Choroid plexus epithelial cell (primary cell): ENCODE measurements at regions not wholly inside any gene's neighbourhood (a gene's known extent, or its start where the extent isn't known, plus 50 kb on each side); places are given as distances from the start of the nearest gene placed in this dataset.
"Not testable (repeated sequence)": the region's sequence is repeated elsewhere in the genome, so short reads cannot be mapped to it uniquely, and the experiment has no call there.

Experiments
- DNase-seq: peaks from one replicate; pipeline ENCODE4 v3.0.0-alpha.2; 2010; ENCODE audit warnings: low read depth
- H3K4me3 ChIP-seq: 2 replicates; pipeline ENCODE4 v1.5.1; 2011; ENCODE audit warnings: low read depth, mild to moderate bottlenecking, control low read depth, low read length, moderate library complexity
- CTCF ChIP-seq: conservative IDR thresholded peaks from 2 replicates; pipeline ENCODE4 v1.5.1; 2011; ENCODE audit warnings: low read depth, mild to moderate bottlenecking, control low read depth, inconsistent platforms, low read length, moderate library complexity

- H3K4me3 ChIP-seq, result no peak overlapping the region
- no peak for DNase-seq
- TF ChIP-seq CTCF, result no peak
These were observed 159.5 kb upstream of the AUTS2 start for GRCh38 chr7:69438584-69439412.

GRCh38 chr7:69439636-69440325, 158.5 kb upstream of the AUTS2 start:
- TF ChIP-seq CTCF, result no peak
- no peak for DNase-seq
- no peak overlapping the region for H3K4me3 ChIP-seq

GRCh38 chr7:69440976-69441375, 157.3 kb upstream of the AUTS2 start:
- no peak for TF ChIP-seq CTCF
- DNase-seq, result no peak
- no peak overlapping the region for H3K4me3 ChIP-seq

GRCh38 chr7:69443136-69443535, 155.1 kb upstream of the AUTS2 start:
- no peak for TF ChIP-seq CTCF
- DNase-seq, result no peak
- no peak overlapping the region for H3K4me3 ChIP-seq

- no peak for TF ChIP-seq CTCF
- no peak for DNase-seq
- H3K4me3 ChIP-seq, result no peak overlapping the region
These were observed 152.7 kb upstream of the AUTS2 start for GRCh38 chr7:69445541-69445940.

GRCh38 chr7:69446213-69446612, 152.1 kb upstream of the AUTS2 start:
- DNase-seq, H3K4me3 ChIP-seq: not testable (repeated sequence)

GRCh38 chr7:69448071-69448470, 150.2 kb upstream of the AUTS2 start:
- no peak for DNase-seq
- TF ChIP-seq CTCF, result no peak
- no peak overlapping the region for H3K4me3 ChIP-seq
